PC-9 (cell line): ENCODE measurements at regions not wholly inside any gene's neighbourhood (a gene's known extent, or its start where the extent isn't known, plus 50 kb on each side); places are given as distances from the start of the nearest gene placed in this dataset.

Experiments
- BruUV-seq: library from RNA; stranded (reverse); fragments of 400-500 nt; replicated peaks from 2 replicates; lab custom pipeline; 2021; lab: Mats Ljungman, UMichigan
- CTCF ChIA-PET: fragments of 300-600 bp; sonication (Branson Sonifier 250); formaldehyde crosslinking; loops from one replicate; lab custom pipeline; 2022; ENCODE audit warnings: antibody characterized with exemption; lab: Charles Lee
- POLR2A ChIA-PET: fragments of 300-600 bp; sonication (Branson Sonifier 250); formaldehyde crosslinking; loops from one replicate; lab custom pipeline; 2022; ENCODE audit warnings: antibody characterized with exemption; ENCODE audit not compliant: unreplicated experiment; lab: Charles Lee
- DNase-seq, 2 experiments: peaks; one replicate each; pipeline versions ENCODE4 v3.0.0 to v3.0.0-alpha.2; 2015 to 2022; ENCODE audit warnings: mixed read lengths in 1 of 2
- H2AFZ ChIP-seq: fragments of 200-600 bp; sonication (generic); 2 replicates; pipeline ENCODE4 v1.8.1; 2017; ENCODE audit warnings: antibody characterized with exemption
- H3F3A ChIP-seq: fragments of 200-600 bp; sonication (generic); 2 replicates; pipeline ENCODE4 v1.8.1; 2017; ENCODE audit warnings: antibody characterized with exemption, mild to moderate bottlenecking, low read depth; ENCODE audit not compliant: insufficient read depth
- H3K27ac ChIP-seq: fragments of 200-600 bp; sonication (generic); 2 replicates; pipeline ENCODE4 v1.6.1; 2016; ENCODE audit warnings: mixed run types
- H3K27me3 ChIP-seq: fragments of 200-600 bp; sonication (generic); 2 replicates; pipeline ENCODE4 v1.6.1; 2016; ENCODE audit warnings: low read depth, mixed run types; ENCODE audit not compliant: insufficient read depth
- H3K36me3 ChIP-seq: fragments of 200-600 bp; sonication (generic); 2 replicates; pipeline ENCODE4 v1.6.1; 2016; ENCODE audit warnings: low read depth, mixed run types
- H3K4me1 ChIP-seq: fragments of 200-600 bp; sonication (generic); replicated peaks from 2 replicates; pipeline ENCODE4 v1.6.1; 2016; ENCODE audit warnings: mixed run types; ENCODE audit not compliant: insufficient read depth
- H3K4me2 ChIP-seq: fragments of 200-600 bp; sonication (generic); 2 replicates; pipeline ENCODE4 v1.6.1; 2017; ENCODE audit warnings: mixed run types
- H3K4me3 ChIP-seq: fragments of 200-600 bp; sonication (generic); 2 replicates; pipeline ENCODE4 v1.6.1; 2016; ENCODE audit warnings: mixed run types
- H3K79me2 ChIP-seq: fragments of 200-600 bp; sonication (generic); 2 replicates; pipeline ENCODE4 v1.6.1; 2017; ENCODE audit warnings: low read depth, mixed run types
- H3K9me2 ChIP-seq: fragments of 200-600 bp; sonication (generic); 2 replicates; pipeline ENCODE4 v1.8.1; 2017; ENCODE audit warnings: mild to moderate bottlenecking; ENCODE audit not compliant: insufficient read depth
- H3K9me3 ChIP-seq: fragments of 200-600 bp; sonication (generic); 2 replicates; pipeline ENCODE4 v1.8.1; 2016; ENCODE audit warnings: low read depth; ENCODE audit not compliant: insufficient read depth
- H4K20me1 ChIP-seq: fragments of 200-600 bp; sonication (generic); 2 replicates; pipeline ENCODE4 v1.8.1; 2017; ENCODE audit not compliant: insufficient read depth
- CTCF ChIP-seq: fragments of 200-600 bp; sonication (generic); conservative IDR thresholded peaks from 2 replicates; pipeline ENCODE4 v1.6.1; 2017; ENCODE audit warnings: mixed run types, antibody characterized with exemption, mild to moderate bottlenecking, moderate library complexity
- EZH2 ChIP-seq: fragments of 200-600 bp; sonication (generic); IDR thresholded peaks from 2 replicates; pipeline ENCODE4 v1.8.0; 2017; ENCODE audit warnings: antibody characterized with exemption, low read depth
- intact Hi-C: fragments of 100-400 bp; cut with micrococcal nuclease; formaldehyde crosslinking; loops from one replicate; pipeline ENCODE4 v1.10.0; 2022; ENCODE audit not compliant: unreplicated experiment

GRCh38 chr10:65319493-65319892 lies 1606.3 kb upstream of the LRRTM3 start:
- Histone ChIP-seq H3F3A (no peaks in the 10 kb centered on the region), H4K20me1 (no peaks in the 10 kb centered on the region), H3K4me1 (no peaks in the 10 kb centered on the region), H3K27me3 (no peaks in the 10 kb centered on the region), H2AFZ (no peak overlapping the region), H3K79me2 (no peaks in the 10 kb centered on the region), H3K9me3 (no peaks in the 10 kb centered on the region), H3K36me3 (no peaks in the 10 kb centered on the region), H3K27ac (no peak overlapping the region), H3K4me3 (no peak overlapping the region), H3K4me2 (no peak overlapping the region), H3K9me2 (no peaks in the 10 kb centered on the region)
- BruUV-seq, result no TSS peak
- intact Hi-C loops, result no loop called here
- POLR2A ChIA-PET, result no interaction called here
- CTCF ChIA-PET, result no interaction called here
- no peak for TF ChIP-seq CTCF
- no peak for TF ChIP-seq EZH2
- DNase-seq, result no peak

- intact Hi-C loops, result no loop called here
- TF ChIP-seq EZH2 (no peak), CTCF (no peak)
- H2AFZ ChIP-seq, result no peak overlapping the region
- no peaks in the 10 kb centered on the region for H3K36me3 ChIP-seq
- DNase-seq, result no peak
- H3K4me3 ChIP-seq, result no peak overlapping the region
- H3K79me2 ChIP-seq, result no peaks in the 10 kb centered on the region
- H3K27ac ChIP-seq, result no peak overlapping the region
- no peaks in the 10 kb centered on the region for H3K4me1 ChIP-seq
- ChIA-PET CTCF (no interaction called here), POLR2A (no interaction called here)
- no peaks in the 10 kb centered on the region for H4K20me1 ChIP-seq
- no peak overlapping the region for H3K4me2 ChIP-seq
- H3K27me3 ChIP-seq, result no peaks in the 10 kb centered on the region
- no peaks in the 10 kb centered on the region for H3K9me2 ChIP-seq
- no peaks in the 10 kb centered on the region for H3F3A ChIP-seq
- no TSS peak for BruUV-seq
- H3K9me3 ChIP-seq, result no peaks in the 10 kb centered on the region
Observed at GRCh38 chr10:65320236-65321026, 1605.4 kb upstream of the LRRTM3 start.

- no peaks in the 10 kb centered on the region for H3K79me2 ChIP-seq
- no peaks in the 10 kb centered on the region for H4K20me1 ChIP-seq
- intact Hi-C loops, result no loop called here
- H3K9me3 ChIP-seq, result no peaks in the 10 kb centered on the region
- H3K4me2 ChIP-seq, result no peak overlapping the region
- no peaks in the 10 kb centered on the region for H3F3A ChIP-seq
- H3K4me3 ChIP-seq, result no peak overlapping the region
- H3K36me3 ChIP-seq, result no peaks in the 10 kb centered on the region
- H3K9me2 ChIP-seq, result no peaks in the 10 kb centered on the region
- DNase-seq, result no peak
- ChIA-PET CTCF (interaction anchor here (0.6 kb wide), 1 partner anchor 138 kb away, joined by 3 read pairs; no protein-coding TSS in a partner anchor), POLR2A (no interaction called here)
- no peak overlapping the region for H3K27ac ChIP-seq
- no peak for TF ChIP-seq EZH2
- TF ChIP-seq CTCF, result no peak
- peak overlapping the region; percentile 64; the same call in 1 of the 2 replicates for H2AFZ ChIP-seq
- no peaks in the 10 kb centered on the region for H3K4me1 ChIP-seq
- H3K27me3 ChIP-seq, result no peaks in the 10 kb centered on the region
- no TSS peak for BruUV-seq
Observed at GRCh38 chr10:65323802-65324201, 1602.0 kb upstream of the LRRTM3 start.
